ENCODE measurements at regions not wholly inside any gene's neighbourhood (a gene's known extent, or its start where the extent isn't known, plus 50 kb on each side); places are given as distances from the start of the nearest gene placed in this dataset.
"Not testable (repeated sequence)": the region's sequence is repeated elsewhere in the genome, so short reads cannot be mapped to it uniquely, and the experiment has no call there.

GRCh38 chr4:29726938-29727337 is 993.2 kb upstream of the PCDH7 start:
- no peaks in the 10 kb centered on the region for H3K36me3 ChIP-seq
- H3K9me3 ChIP-seq = no peaks in the 10 kb centered on the region
- no peak for DNase-seq
- 73 to 79% methylated on average over 3 of the region's 3 CpGs for WGBS, 2 donors
- intact Hi-C loops (cut with DNase I) = no loop called here
- H3K4me1 ChIP-seq = no peaks in the 10 kb centered on the region
- no peak overlapping the region for H3K27ac ChIP-seq
- no peaks in the 10 kb centered on the region for H3K27me3 ChIP-seq
- no peak overlapping the region for H3K4me3 ChIP-seq
- no peak for TF ChIP-seq POLR2AphosphoS5 (IDR thresholded peaks at IDR 0.05)
- no peak for TF ChIP-seq CTCF (IDR thresholded peaks at IDR 0.05)
- TF ChIP-seq POLR2A (IDR thresholded peaks at IDR 0.05) = no peak
- TF ChIP-seq EP300 (IDR thresholded peaks at IDR 0.05) = no peak

DNA sequence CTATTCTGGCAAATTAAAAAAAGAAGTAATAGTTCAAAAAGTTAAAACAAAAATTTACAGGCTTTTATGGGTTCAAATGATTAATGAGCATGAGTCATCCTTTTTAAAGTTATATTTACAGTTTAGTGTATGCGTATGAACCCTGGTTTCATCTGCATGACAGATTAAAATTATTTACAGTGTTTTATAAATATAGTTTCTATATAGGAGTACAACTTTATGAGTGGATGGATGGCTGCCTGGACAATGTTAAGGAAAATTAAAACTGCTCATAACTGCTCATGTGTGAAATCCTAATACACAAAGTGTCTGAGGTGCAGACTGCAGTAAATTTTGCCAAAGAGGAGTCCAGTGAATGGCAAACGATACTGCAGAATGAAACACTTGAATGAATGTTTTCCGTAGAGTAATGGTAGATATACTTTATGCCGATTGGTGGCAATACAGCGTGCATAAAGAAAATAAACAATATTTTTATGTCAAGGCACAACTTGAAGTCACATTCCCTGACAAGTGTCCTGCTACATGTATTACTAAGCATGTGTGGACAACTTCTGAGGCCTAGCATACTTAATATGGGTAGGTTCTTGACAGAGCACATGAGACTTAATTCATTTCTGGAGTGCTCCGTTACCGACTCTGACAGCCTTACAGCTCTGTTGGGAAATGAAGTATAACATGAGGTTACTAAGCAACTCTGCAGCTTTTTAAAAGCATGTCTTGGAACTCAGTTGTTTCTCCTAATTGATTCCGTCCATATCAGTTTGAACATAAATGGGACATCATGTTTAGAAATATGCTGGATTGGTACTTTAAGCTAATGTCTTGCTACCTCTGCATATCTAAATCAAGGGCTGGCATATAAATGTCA is 985.6 kb upstream of the PCDH7 start:
- Histone ChIP-seq H3K27ac (no peak overlapping the region), H3K4me1 (peaks cover 0 to 16% (median 6%) of the 10 kb centered on the region in 4 donors), H3K9me3 (no peaks in the 10 kb centered on the region), H3K4me3 (no peak overlapping the region), H3K36me3 (no peaks in the 10 kb centered on the region), H3K27me3 (no peaks in the 10 kb centered on the region)
- 70 to 74% methylated on average over 8 of the region's 8 CpGs for WGBS, 2 donors
- TF ChIP-seq EP300 (IDR thresholded peaks at IDR 0.05) (no peak), POLR2AphosphoS5 (IDR thresholded peaks at IDR 0.05) (peak in 3 of 4 donors; percentile 41 to 62 (median 42))
- DNase-seq = no peak
- intact Hi-C loops (cut with DNase I) = no loop called here

DNA sequence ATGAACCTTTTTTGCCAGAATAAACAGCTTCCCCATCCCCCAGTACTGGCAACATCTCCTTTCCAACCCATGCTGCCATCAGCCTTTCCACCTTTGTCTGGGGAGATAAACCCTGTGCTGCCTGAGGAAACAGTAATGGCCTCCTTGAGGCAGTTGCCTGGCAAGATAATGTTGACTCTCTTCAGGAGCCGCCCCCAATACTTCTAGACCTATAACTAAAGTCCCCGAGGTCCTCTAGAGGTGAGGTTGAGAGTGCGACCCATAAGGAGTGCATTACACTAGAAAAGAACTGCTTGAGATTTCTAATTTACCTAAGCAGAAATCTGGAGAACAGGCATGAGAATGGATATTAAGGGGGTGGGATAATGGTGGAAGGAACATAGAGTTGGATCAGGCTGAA is 963.2 kb upstream of the PCDH7 start:
- no peak for DNase-seq

DNA sequence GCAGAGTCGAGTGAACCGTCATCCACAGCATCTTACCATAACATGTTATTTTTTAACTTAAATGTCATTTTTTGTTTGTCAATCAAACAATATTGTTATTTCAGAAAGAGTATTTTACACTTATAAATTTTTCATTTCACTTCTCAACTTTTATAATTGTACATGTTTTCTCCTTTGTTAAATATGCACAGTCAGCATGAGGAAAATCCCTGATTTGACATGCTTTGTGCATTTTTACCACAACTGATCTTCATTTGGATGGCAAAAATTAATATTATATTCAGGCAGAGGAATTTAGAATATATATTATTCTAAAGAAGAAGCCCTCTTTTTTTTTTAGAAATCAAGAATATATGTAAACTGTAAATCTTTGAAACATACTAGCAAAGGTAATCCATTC is 958.0 kb upstream of the PCDH7 start:
- Histone ChIP-seq H3K36me3 (no peaks in the 10 kb centered on the region), H3K27me3 (no peaks in the 10 kb centered on the region), H3K27ac (no peak overlapping the region), H3K4me1 (no peaks in the 10 kb centered on the region), H3K9me3 (no peaks in the 10 kb centered on the region), H3K4me3 (no peak overlapping the region)
- intact Hi-C loops (cut with DNase I) = no loop called here
- DNase-seq = no peak
- TF ChIP-seq CTCF (IDR thresholded peaks at IDR 0.05) = no peak
- TF ChIP-seq EP300 (IDR thresholded peaks at IDR 0.05) = no peak
- TF ChIP-seq POLR2A (IDR thresholded peaks at IDR 0.05) = no peak
- TF ChIP-seq POLR2AphosphoS5 (IDR thresholded peaks at IDR 0.05) = no peak
- WGBS, 2 donors = 86 to 91% methylated on average over 2 of the region's 2 CpGs

More for the DNA sequence above, 963.2 kb upstream of the PCDH7 start:
- Histone ChIP-seq H3K9me3 (no peaks in the 10 kb centered on the region), H3K4me1 (no peaks in the 10 kb centered on the region), H3K36me3 (no peaks in the 10 kb centered on the region), H3K27ac (no peak overlapping the region), H3K4me3 (no peak overlapping the region), H3K27me3 (no peaks in the 10 kb centered on the region)
- WGBS, 2 donors = 72 to 89% methylated on average over 3 of the region's 3 CpGs
- TF ChIP-seq POLR2A (IDR thresholded peaks at IDR 0.05) = no peak
- no peak for TF ChIP-seq EP300 (IDR thresholded peaks at IDR 0.05)
- TF ChIP-seq POLR2AphosphoS5 (IDR thresholded peaks at IDR 0.05) = no peak
- TF ChIP-seq CTCF (IDR thresholded peaks at IDR 0.05) = no peak
- intact Hi-C loops (cut with DNase I) = no loop called here

GRCh38 chr4:29770627-29771026 is 949.5 kb upstream of the PCDH7 start:
- Histone ChIP-seq H3K36me3 (no peaks in the 10 kb centered on the region), H3K27ac (no peak overlapping the region), H3K9me3 (peaks cover 0 to 2% (median 0%) of the 10 kb centered on the region in 4 donors), H3K4me3 (no peak overlapping the region), H3K4me1 (no peaks in the 10 kb centered on the region), H3K27me3 (no peaks in the 10 kb centered on the region)
- intact Hi-C loops (cut with DNase I) = no loop called here
- 79 to 83% methylated on average over 2 of the region's 2 CpGs for WGBS, 2 donors
- TF ChIP-seq CTCF (IDR thresholded peaks at IDR 0.05) (no peak), POLR2A (IDR thresholded peaks at IDR 0.05) (no peak), POLR2AphosphoS5 (IDR thresholded peaks at IDR 0.05) (no peak), EP300 (IDR thresholded peaks at IDR 0.05) (no peak)
- no peak for DNase-seq

- not testable (repeated sequence) for H3K4me3 ChIP-seq
These were observed 932.0 kb upstream of the PCDH7 start for GRCh38 chr4:29788123-29788522.

More at GRCh38 chr4:29788123-29788522, 932.0 kb upstream of the PCDH7 start:
- H3K36me3 ChIP-seq; H3K27ac ChIP-seq; intact Hi-C loops (cut with DNase I); H3K27me3 ChIP-seq; DNase-seq; H3K9me3 ChIP-seq; H3K4me1 ChIP-seq: not testable (repeated sequence)
- 71 to 81% methylated on average over 2 of the region's 2 CpGs for WGBS, 2 donors
